Iris pigment epithelial cell (primary cell): ENCODE measurements at regions not wholly inside any gene's neighbourhood (a gene's known extent, or its start where the extent isn't known, plus 50 kb on each side); places are given as distances from the start of the nearest gene placed in this dataset.
"Not testable (repeated sequence)": the region's sequence is repeated elsewhere in the genome, so short reads cannot be mapped to it uniquely, and the experiment has no call there.

Source experiments
- DNase-seq: peaks from one replicate; pipeline ENCODE4 v3.0.0-alpha.2; 2011; ENCODE audit warnings: low read depth

DNA sequence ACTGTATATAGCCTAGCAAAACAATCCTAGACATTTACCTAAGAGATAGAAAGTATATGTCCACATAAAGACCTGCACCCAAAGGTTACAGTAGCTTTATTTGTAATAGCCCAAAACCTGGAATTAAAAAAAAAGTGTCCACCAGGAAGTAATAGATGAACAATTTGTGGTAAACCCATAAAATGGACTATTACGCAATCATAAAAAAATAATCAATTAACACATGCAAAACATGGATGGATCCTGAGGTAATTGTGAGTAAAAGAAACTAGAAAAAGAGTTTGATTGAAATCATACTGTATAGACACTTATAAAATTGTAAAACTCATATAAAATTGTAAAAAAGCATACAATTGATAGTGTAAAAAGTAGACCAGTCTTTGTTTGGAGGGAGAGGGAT, 673.0 kb upstream of the ZNF804A start:
- DNase-seq = no peak

DNA sequence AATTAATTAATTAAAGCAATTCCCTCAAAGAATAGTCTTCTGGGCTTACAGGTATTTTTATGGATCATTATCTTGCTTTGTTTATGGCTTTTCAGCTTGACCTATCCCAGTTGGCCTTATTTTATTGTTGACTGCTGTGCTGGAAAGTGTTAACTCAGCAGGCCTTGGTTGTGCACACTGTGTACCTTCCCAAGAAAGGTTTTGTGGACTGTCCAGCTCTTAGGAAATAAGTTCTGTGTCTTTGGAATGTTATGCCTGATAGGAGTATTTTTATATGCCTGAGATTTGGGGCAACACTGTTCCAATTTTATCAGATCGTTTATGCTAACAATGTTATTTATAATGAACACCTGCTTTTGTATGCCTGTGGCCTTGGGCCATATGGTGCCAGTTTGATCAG, 671.9 kb upstream of the ZNF804A start:
- no peak for DNase-seq

DNA sequence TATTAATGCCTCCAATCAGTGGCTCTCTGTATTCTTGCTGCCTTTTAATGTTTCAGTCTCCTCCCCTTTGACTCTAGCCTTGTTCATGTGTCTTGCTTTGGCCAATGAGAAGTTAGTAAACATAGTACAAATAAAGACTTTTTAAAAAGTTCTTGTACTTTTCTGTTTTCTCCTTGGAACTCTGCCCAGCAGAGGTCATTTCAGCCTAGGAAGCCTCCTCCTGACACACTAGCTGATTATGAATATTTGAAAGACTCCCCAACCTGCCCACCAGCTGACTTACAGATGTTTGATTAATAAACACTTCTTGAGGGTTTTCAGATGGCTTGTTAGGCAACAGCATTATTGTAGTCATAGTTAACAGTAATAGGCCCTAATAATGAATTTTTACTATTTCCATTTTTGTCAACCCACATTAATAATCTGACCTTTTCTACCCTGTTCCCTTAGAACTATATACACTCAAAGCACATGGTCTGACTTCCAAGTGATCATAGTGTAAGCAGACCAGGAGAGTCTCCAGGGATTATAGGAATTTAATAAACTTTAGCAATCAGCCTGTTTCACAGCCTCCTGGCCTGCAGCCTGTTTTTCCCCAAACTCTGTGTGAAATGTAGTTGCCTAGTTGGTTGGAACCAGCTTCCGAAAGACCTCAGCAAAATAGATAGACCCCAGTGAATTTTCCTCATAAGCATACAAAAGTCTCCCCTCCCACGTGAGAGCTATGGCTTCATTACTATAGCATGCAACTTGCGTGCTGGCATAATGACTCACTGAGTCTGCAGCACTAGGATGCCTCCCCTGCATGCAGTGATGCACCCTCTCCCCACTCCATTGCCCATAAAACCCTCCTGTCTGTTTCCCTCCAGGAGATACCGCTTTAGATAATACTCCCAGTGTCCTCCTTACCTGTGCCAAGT, 670.7 kb upstream of the ZNF804A start:
- peak; percentile 38 for DNase-seq

DNA sequence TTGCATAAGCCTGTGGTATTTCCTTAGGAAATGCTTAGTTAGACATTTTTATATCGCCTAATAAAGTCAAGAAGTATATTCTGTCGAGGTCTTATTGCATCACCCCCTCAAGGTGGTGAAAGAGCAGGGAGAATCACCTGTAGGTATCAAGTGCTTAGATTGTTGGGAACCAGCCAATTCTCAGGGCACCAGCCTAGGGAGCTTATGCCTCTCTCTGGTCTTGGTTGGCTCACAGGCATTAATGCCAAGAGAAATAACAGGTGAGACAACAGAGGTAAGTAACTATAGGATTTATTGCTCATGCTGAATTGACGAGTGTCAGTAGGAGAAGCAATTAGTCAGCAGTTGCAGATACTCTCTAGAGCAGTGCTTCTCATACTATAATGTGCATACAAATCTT, 663.3 kb upstream of the ZNF804A start:
- DNase-seq = no peak

- DNase-seq = no peak
Observed at GRCh38 chr2:183937220-183937619, 661.1 kb upstream of the ZNF804A start.

DNA sequence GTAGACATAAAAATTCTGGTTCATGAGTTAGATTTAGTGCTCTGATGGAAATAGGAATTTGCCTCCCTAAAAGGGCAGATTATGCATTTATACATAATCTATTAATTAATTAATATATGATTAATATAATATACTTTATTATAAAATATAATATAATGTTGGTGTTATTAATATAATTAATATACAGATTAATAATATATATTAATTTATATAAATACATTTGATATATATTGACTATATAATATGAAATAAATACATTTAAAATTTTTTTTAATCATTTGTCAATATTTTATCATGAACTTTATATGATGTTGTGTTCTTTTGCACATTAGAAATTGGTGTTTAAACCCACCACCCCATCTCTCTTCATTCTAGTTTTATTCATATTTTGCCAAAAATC, 652.1 kb upstream of the ZNF804A start:
- DNase-seq = no peak

DNA sequence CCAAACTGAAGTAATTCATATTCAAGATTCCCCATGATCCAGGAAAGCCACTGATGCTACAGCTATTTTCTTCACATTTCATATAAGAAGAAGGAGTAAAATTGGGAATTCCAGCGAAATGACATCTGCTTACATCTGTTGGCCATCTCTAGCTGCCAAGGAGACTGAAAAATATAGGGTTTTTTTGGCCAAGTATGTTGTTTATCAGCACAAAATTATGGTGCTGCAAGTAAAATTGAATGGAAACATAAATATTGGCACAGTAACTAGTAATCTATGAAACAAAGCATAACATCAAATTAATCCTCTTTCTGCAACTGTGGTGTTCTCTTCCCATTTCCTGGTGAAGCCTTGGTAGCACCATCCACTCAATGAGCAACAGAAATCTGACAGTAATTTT, 649.5 kb upstream of the ZNF804A start:
- DNase-seq = no peak

GRCh38 chr2:183950673-183951072, 647.7 kb upstream of the ZNF804A start:
- no peak for DNase-seq

DNA sequence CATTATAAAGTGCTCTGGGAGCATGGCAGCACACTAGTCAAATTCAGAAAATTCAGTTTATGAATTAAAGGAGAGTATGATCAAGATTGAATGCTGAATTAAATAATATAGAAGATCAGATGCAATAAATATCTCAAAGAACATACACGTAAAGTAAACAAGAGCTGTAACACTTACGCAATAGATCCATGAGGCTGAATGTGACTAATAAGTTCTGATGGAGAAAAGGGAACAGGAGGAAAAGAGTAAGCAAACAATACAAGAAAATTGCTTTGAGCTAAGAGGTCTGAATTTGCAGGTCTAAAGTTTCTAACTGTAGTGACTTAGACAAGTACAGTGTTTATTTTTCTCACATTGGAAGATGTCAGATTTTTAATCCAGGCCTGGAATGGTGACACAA, 646.7 kb upstream of the ZNF804A start:
- DNase-seq = peak; percentile 16

- no peak for DNase-seq
Observed at GRCh38 chr2:183952741-183953140, 645.6 kb upstream of the ZNF804A start.

- no peak for DNase-seq
Observed at GRCh38 chr2:183963609-183964008, 634.7 kb upstream of the ZNF804A start.

DNA sequence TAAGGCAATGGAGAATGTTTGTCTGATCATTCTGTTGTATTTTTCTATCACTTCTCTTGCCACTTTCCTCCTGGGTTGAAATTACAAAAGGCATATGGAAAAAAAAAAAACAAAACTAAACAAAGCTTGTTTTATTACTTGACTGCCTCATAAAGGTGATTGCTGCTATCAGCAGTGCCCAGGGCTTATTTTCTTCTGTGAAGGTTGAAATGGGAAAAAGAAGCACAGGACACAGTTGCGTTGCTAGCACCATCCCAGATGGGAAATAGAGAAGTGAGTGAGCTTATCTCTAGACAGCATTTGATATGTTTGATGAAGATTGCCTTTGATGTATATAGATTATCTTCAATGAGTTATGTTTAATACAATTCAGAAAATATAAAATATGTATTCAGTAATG, 633.8 kb upstream of the ZNF804A start:
- DNase-seq = no peak

DNA sequence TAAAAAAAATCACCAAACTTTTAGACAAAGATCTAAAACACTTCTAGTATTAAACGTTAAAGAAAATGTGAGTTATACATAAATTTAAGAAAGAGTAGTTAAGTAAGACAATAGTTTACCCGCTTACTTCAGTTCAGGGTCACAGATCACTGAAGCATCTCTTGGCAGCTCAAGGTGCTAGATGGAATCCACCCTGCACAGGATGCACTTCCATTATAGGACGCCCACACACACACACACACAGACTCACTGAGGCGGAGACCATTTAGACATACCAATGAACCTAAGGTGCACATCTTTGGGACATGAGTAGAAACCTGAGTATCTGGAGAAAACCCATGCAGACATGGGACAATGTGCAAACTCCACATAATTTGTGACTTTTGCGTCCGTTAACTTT, 630.6 kb upstream of the ZNF804A start:
- no peak for DNase-seq

DNA sequence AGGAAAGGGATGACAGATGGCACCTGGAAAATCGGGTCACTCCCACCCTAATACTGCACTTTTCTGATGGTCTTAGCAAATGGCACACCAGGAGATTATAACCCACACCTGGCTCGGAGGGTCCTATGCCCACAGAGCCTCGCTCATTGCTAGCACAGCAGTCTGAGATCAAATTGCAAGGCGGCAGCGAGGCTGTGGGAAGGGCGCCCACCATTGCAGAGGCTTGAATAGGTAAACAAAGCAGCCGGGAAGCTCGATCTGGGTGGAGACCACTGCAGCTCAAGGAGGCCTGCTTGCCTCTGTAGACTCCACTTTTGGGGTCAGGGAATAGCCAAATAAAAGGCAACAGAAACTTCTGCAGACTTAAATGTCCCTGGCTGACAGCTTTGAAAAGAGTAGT, 622.7 kb upstream of the ZNF804A start:
- DNase-seq = not testable (repeated sequence)

- DNase-seq = no peak
Observed at GRCh38 chr2:183984871-183985270, 613.5 kb upstream of the ZNF804A start.

DNA sequence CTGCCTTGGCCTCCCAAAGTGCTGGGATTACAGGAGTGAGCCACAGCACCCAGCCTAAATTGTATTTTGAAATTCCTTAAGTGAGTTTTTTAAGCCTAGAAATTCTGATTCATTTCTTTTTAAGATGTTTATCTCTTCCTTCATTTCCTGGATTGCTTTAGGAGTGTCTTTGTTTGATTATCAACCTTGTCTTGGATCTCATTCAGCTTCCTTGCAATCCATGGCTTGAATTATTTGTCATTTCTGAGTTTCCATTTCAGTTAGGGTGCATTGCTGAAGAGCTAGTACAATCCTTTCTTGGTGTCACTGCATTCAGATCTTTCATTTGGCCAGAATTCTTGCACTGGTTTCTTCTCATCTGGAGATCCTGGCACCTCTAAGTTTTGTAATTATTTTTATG, 606.4 kb upstream of the ZNF804A start:
- DNase-seq = no peak

GRCh38 chr2:183993052-183993451, 605.3 kb upstream of the ZNF804A start:
- DNase-seq = no peak

DNA sequence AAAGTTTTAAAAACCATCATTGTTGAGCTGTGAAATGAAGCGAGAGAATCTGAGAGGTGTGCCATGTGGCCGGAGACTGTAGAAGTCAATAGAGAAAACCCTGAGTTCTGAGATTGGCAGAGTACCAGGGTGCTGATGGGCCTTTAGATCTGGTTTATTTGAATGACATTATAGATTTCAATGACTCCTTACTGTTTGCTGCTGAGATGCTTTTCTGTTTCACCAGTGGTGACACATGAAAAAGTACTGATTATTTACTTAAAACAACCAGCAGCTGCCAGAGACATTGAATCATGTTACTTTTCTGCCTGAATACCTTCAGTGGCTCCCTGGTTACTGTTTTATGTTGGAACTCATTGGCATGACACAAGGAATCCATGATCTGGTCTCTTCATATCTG, 602.7 kb upstream of the ZNF804A start:
- DNase-seq = peak; percentile 35

GRCh38 chr2:183996825-183997793, 601.2 kb upstream of the ZNF804A start:
- peak; percentile 8 for DNase-seq

GRCh38 chr2:183998041-183998796, 600.1 kb upstream of the ZNF804A start:
- DNase-seq = no peak

DNA sequence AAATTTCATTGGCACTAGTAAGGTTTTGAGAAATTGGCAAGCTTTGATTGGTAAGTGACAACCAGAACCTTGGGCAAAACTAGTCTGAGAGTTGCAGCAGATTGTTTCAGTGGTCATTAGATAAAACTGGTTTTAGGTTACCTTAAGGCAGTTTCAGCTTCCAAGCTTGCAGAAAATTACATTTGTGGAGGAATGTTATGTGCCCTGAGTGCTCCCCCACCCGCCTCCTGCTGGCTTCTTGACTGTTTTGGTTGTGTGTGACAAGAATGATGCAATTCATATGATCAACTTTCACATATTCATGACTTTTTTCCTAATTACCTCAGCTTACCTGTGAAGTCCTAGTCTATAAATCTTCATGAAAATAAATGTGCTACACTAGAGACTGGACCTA, 599.5 kb upstream of the ZNF804A start:
- no peak for DNase-seq

GRCh38 chr2:184004289-184004947, 593.9 kb upstream of the ZNF804A start:
- DNase-seq = no peak
